SU-DHL-6 (cell line): ENCODE measurements at regions not wholly inside any gene's neighbourhood (a gene's known extent, or its start where the extent isn't known, plus 50 kb on each side); places are given as distances from the start of the nearest gene placed in this dataset.

Experiments used
- CTCF ChIP-seq: fragments of 200-600 bp; sonication (generic); IDR thresholded peaks from one replicate; pipeline ENCODE4 v1.5.1; 2017; ENCODE audit warnings: antibody characterized with exemption, mild to moderate bottlenecking, low read length, moderate library complexity; ENCODE audit not compliant: insufficient read depth, poor library complexity, severe bottlenecking
- EZH2phosphoT487 ChIP-seq: fragments of 200-600 bp; sonication (generic), shearing (Covaris generic); conservative IDR thresholded peaks from 2 replicates; pipeline ENCODE4 v1.6.1; 2018; ENCODE audit warnings: mild to moderate bottlenecking, antibody characterized with exemption, low read length, moderate library complexity, mixed read lengths

DNA sequence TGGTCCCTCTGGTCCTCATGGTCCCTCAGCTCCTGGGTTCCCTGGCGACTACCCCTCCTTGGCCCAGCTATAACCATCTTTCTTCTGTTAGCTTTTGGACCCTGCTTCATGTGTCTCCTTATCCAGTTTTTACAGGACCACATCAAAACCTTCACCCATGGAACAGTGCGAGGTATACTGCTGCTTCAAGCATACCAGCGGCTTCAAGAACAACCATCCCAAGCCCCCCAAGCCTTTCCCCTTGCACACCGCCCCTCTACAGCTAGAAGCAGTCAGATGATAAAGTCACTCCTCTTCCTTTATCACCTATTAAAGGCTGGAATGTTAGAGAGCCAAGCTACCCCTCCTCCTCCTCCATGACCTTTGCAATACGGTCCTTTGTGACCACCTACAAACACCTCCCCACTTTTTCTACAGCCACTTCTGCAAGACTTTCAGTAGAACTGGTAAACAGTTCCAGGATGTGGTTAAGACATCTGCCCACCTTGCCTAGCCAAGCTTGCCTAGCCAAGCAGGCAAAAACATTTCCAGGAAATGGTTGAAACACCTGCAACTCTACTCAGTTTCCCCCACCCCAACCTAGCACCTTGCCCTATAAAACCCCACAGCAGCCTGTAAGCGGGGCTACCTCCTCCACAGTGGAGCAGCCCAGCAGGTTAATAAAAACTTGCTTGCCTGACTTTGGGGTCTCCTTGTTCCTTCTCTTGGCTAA lies 125.7 kb downstream of the ZC4H2 start:
- TF ChIP-seq CTCF: no peak
- TF ChIP-seq EZH2phosphoT487: no peak
